Mesendoderm (in vitro differentiated cells): ENCODE measurements at regions not wholly inside any gene's neighbourhood (a gene's known extent, or its start where the extent isn't known, plus 50 kb on each side); places are given as distances from the start of the nearest gene placed in this dataset.
"Not testable (repeated sequence)": the region's sequence is repeated elsewhere in the genome, so short reads cannot be mapped to it uniquely, and the experiment has no call there.

Experiments used
- DNase-seq: peaks from one replicate; pipeline ENCODE4 v3.0.0; 2013
- H2AK5ac ChIP-seq: 2 replicates; pipeline ENCODE4 v1.6.1; 2013; ENCODE audit warnings: low read length, inconsistent platforms
- H2BK120ac ChIP-seq: 2 replicates; pipeline ENCODE4 v1.6.1; 2013; ENCODE audit warnings: low read depth, mild to moderate bottlenecking, low read length, moderate library complexity, mixed read lengths
- H2BK15ac ChIP-seq: replicated peaks from 2 replicates; pipeline ENCODE4 v1.6.1; 2013; ENCODE audit warnings: low read depth, mild to moderate bottlenecking, moderate library complexity
- H2BK5ac ChIP-seq: 2 replicates; pipeline ENCODE4 v1.6.1; 2013; ENCODE audit warnings: low read length, inconsistent platforms
- H3K18ac ChIP-seq: 2 replicates; pipeline ENCODE4 v1.6.1; 2013; ENCODE audit warnings: mild to moderate bottlenecking, low read length, mixed read lengths
- H3K23ac ChIP-seq: one replicate; pipeline ENCODE4 v1.6.1; 2013; ENCODE audit warnings: low read length
- H3K27ac ChIP-seq: 2 replicates; pipeline ENCODE4 v1.5.1; 2013; ENCODE audit warnings: low read depth, mild to moderate bottlenecking, inconsistent platforms, low read length, moderate library complexity
- H3K27me3 ChIP-seq: 2 replicates; pipeline ENCODE4 v1.6.1; 2013; ENCODE audit warnings: low read length, control low read depth, mild to moderate bottlenecking, inconsistent platforms; ENCODE audit not compliant: insufficient read depth, poor library complexity
- H3K36me3 ChIP-seq: 2 replicates; pipeline ENCODE4 v1.6.1; 2013; ENCODE audit warnings: low read length, inconsistent platforms; ENCODE audit not compliant: control insufficient read depth, insufficient read depth
- H3K4ac ChIP-seq: one replicate; pipeline ENCODE4 v1.6.1; 2013; ENCODE audit warnings: low read depth, mild to moderate bottlenecking, low read length, moderate library complexity
- H3K4me1 ChIP-seq: 2 replicates; pipeline ENCODE4 v1.6.1; 2013; ENCODE audit warnings: low read depth, low read length, inconsistent platforms; ENCODE audit not compliant: control insufficient read depth
- H3K4me2 ChIP-seq: 2 replicates; pipeline ENCODE4 v1.6.1; 2013; ENCODE audit warnings: low read length
- H3K4me3 ChIP-seq: 2 replicates; pipeline ENCODE4 v1.5.1; 2013; ENCODE audit warnings: mild to moderate bottlenecking, low read length
- H3K56ac ChIP-seq: one replicate; pipeline ENCODE4 v1.6.1; 2013; ENCODE audit warnings: low read length
- H3K79me1 ChIP-seq: 2 replicates; pipeline ENCODE4 v1.6.1; 2013; ENCODE audit warnings: low read length, inconsistent platforms
- H3K79me2 ChIP-seq: 2 replicates; pipeline ENCODE4 v1.6.1; 2013; ENCODE audit warnings: mild to moderate bottlenecking, low read length; ENCODE audit not compliant: control insufficient read depth, insufficient read depth
- H3K9ac ChIP-seq: 2 replicates; pipeline ENCODE4 v1.6.1; 2013; ENCODE audit warnings: low read length, inconsistent platforms
- H4K5ac ChIP-seq: one replicate; pipeline ENCODE4 v1.6.1; 2013; ENCODE audit warnings: low read length
- H4K8ac ChIP-seq: one replicate; pipeline ENCODE4 v1.6.1; 2013; ENCODE audit warnings: low read depth, mild to moderate bottlenecking, control low read depth, low read length, moderate library complexity
- WGBS: extraction: QIAGEN DNeasy Blood & Tissue Kit; methylation state at CpG from one replicate; pipeline ENCODE4 v1.1.7; 2013; ENCODE audit warnings: low lambda C conversion rate, missing lambda C conversion rate; ENCODE audit not compliant: insufficient coverage; ENCODE audit errors: extremely low coverage; 5-methylcytosine and 5-hydroxymethylcytosine counted together

GRCh38 chr7:39984-40740 is 152.2 kb upstream of the FAM20C start:
- not testable (repeated sequence) for H4K5ac ChIP-seq, H3K9ac ChIP-seq, H3K79me2 ChIP-seq, H3K4me3 ChIP-seq, H3K4ac ChIP-seq, H3K27me3 ChIP-seq, H3K79me1 ChIP-seq, H2BK15ac ChIP-seq, H3K36me3 ChIP-seq, H2BK120ac ChIP-seq, H3K23ac ChIP-seq, H3K27ac ChIP-seq, H3K4me1 ChIP-seq, H4K8ac ChIP-seq, H3K56ac ChIP-seq, H2BK5ac ChIP-seq, H2AK5ac ChIP-seq, H3K4me2 ChIP-seq, H3K18ac ChIP-seq
- DNase-seq: peak; percentile 94
- no CpG with 5 or more reads among the region's 5 CpGs for WGBS

- Histone ChIP-seq H2AK5ac (peak overlapping the region; percentile 7), H2BK15ac (no peak overlapping the region), H3K4me3 (no peak overlapping the region), H3K23ac (no peak overlapping the region), H3K36me3 (no peaks in the 10 kb centered on the region), H3K9ac (no peak overlapping the region), H3K18ac (no peak overlapping the region), H2BK120ac (no peak overlapping the region), H3K79me1 (no peaks in the 10 kb centered on the region), H3K4me1 (peaks cover 4% of the 10 kb centered on the region), H3K27me3 (no peaks in the 10 kb centered on the region), H3K4ac (peak overlapping the region; percentile 17), H3K4me2 (no peak overlapping the region), H3K79me2 (no peaks in the 10 kb centered on the region), H2BK5ac (no peak overlapping the region), H4K8ac (no peak overlapping the region), H3K27ac (no peak overlapping the region), H4K5ac (no peak overlapping the region), H3K56ac (peak overlapping the region; percentile 37)
- WGBS: no CpG with 5 or more reads among the region's 16 CpGs
- no peak for DNase-seq
Measured at GRCh38 chr7:40799-41750, 151.3 kb upstream of the FAM20C start.

- DNase-seq: no peak
- no peaks in the 10 kb centered on the region for H3K27me3 ChIP-seq
- no peak overlapping the region for H3K27ac ChIP-seq
- no peak overlapping the region for H3K4me2 ChIP-seq
- H3K56ac ChIP-seq: peak overlapping the region; percentile 15
- peak overlapping the region; percentile 64 for H2AK5ac ChIP-seq
- peaks cover 4% of the 10 kb centered on the region for H3K4me1 ChIP-seq
- H3K23ac ChIP-seq: no peak overlapping the region
- WGBS: no CpG with 5 or more reads among the region's 10 CpGs
- H3K4ac ChIP-seq: no peak overlapping the region
- no peak overlapping the region for H3K4me3 ChIP-seq
- H4K5ac ChIP-seq: no peak overlapping the region
- no peak overlapping the region for H2BK15ac ChIP-seq
- H3K79me1 ChIP-seq: no peaks in the 10 kb centered on the region
- no peaks in the 10 kb centered on the region for H3K36me3 ChIP-seq
- H4K8ac ChIP-seq: no peak overlapping the region
- no peak overlapping the region for H3K9ac ChIP-seq
- H3K18ac ChIP-seq: peak overlapping the region; percentile 4
- no peak overlapping the region for H2BK120ac ChIP-seq
- H2BK5ac ChIP-seq: no peak overlapping the region
- H3K79me2 ChIP-seq: no peaks in the 10 kb centered on the region
Measured at GRCh38 chr7:41917-42565, 150.3 kb upstream of the FAM20C start.

GRCh38 chr7:43791-44540 is 148.4 kb upstream of the FAM20C start:
- H3K4me1 ChIP-seq: peaks cover 4% of the 10 kb centered on the region
- H3K4ac ChIP-seq: no peak overlapping the region
- H2BK5ac ChIP-seq: no peak overlapping the region
- no peak overlapping the region for H3K4me3 ChIP-seq
- H4K8ac ChIP-seq: no peak overlapping the region
- H3K27ac ChIP-seq: no peak overlapping the region
- no peak overlapping the region for H2BK15ac ChIP-seq
- H3K56ac ChIP-seq: no peak overlapping the region
- no peaks in the 10 kb centered on the region for H3K79me2 ChIP-seq
- H3K23ac ChIP-seq: no peak overlapping the region
- H3K27me3 ChIP-seq: no peaks in the 10 kb centered on the region
- no peak overlapping the region for H3K4me2 ChIP-seq
- H2AK5ac ChIP-seq: no peak overlapping the region
- H2BK120ac ChIP-seq: no peak overlapping the region
- H3K9ac ChIP-seq: no peak overlapping the region
- H3K36me3 ChIP-seq: no peaks in the 10 kb centered on the region
- no CpG with 5 or more reads among the region's 14 CpGs for WGBS
- no peak overlapping the region for H4K5ac ChIP-seq
- H3K79me1 ChIP-seq: no peaks in the 10 kb centered on the region
- no peak overlapping the region for H3K18ac ChIP-seq
- DNase-seq: no peak

- no peaks in the 10 kb centered on the region for H3K27me3 ChIP-seq
- no peaks in the 10 kb centered on the region for H3K79me1 ChIP-seq
- no peak overlapping the region for H3K23ac ChIP-seq
- no peak overlapping the region for H4K8ac ChIP-seq
- no peak overlapping the region for H3K4me3 ChIP-seq
- peaks cover 4% of the 10 kb centered on the region for H3K4me1 ChIP-seq
- no CpG with 5 or more reads among the region's 12 CpGs for WGBS
- no peak overlapping the region for H4K5ac ChIP-seq
- no peak overlapping the region for H3K4me2 ChIP-seq
- H2BK15ac ChIP-seq: no peak overlapping the region
- no peak overlapping the region for H3K4ac ChIP-seq
- no peak overlapping the region for H2BK120ac ChIP-seq
- no peaks in the 10 kb centered on the region for H3K79me2 ChIP-seq
- H3K56ac ChIP-seq: no peak overlapping the region
- no peak overlapping the region for H3K18ac ChIP-seq
- DNase-seq: no peak
- no peak overlapping the region for H2BK5ac ChIP-seq
- no peak overlapping the region for H3K9ac ChIP-seq
- H3K36me3 ChIP-seq: no peaks in the 10 kb centered on the region
- H2AK5ac ChIP-seq: no peak overlapping the region
- H3K27ac ChIP-seq: no peak overlapping the region
Measured at GRCh38 chr7:44541-44896, 147.9 kb upstream of the FAM20C start.
